IMR-90 (cell line): ENCODE measurements at regions not wholly inside any gene's neighbourhood (a gene's known extent, or its start where the extent isn't known, plus 50 kb on each side); places are given as distances from the start of the nearest gene placed in this dataset.

Experiments
- ATAC-seq: fragments of 200-7000 bp; cut with Tn5 transposase; 2 replicates; pipeline ENCODE4 v1.9.1; 2020; ENCODE audit warnings: low read depth, mild to moderate bottlenecking, moderate library complexity
- BruUV-seq: library from RNA; stranded (reverse); fragments of 400-500 nt; replicated peaks from 2 replicates; lab custom pipeline; 2021; lab: Mats Ljungman, UMichigan
- CTCF ChIA-PET: fragments of 300-600 bp; formaldehyde crosslinking; extraction: SDS; loops from one replicate; lab custom pipeline; 2021; ENCODE audit warnings: antibody characterized with exemption; lab: Yijun Ruan, JAX
- POLR2A ChIA-PET: fragments of 300-600 bp; sonication (Branson Sonifier 250); formaldehyde crosslinking; loops from one replicate; lab custom pipeline; 2022; ENCODE audit warnings: antibody characterized with exemption; ENCODE audit not compliant: unreplicated experiment; lab: Charles Lee
- DNase-seq: peaks from one replicate; pipeline ENCODE4 v3.0.0; 2013
- H2AFZ ChIP-seq: replicated peaks from 2 replicates; pipeline ENCODE3; 2013; ENCODE audit warnings: low read length, mild to moderate bottlenecking; ENCODE audit not compliant: poor library complexity
- H2AK5ac ChIP-seq: 2 replicates; pipeline ENCODE4 v1.6.1; 2013; ENCODE audit warnings: low read depth, low read length, inconsistent platforms
- H2AK9ac ChIP-seq: replicated peaks from 2 replicates; pipeline ENCODE3; 2013; ENCODE audit warnings: mild to moderate bottlenecking, low read depth, low read length, moderate library complexity; ENCODE audit not compliant: poor library complexity
- H2BK120ac ChIP-seq: 2 replicates; pipeline ENCODE4 v1.6.1; 2013; ENCODE audit warnings: low read depth, low read length, inconsistent platforms
- H2BK15ac ChIP-seq: 3 replicates; pipeline ENCODE4 v1.6.1; 2013; ENCODE audit warnings: low read depth, low read length, inconsistent platforms
- H2BK20ac ChIP-seq: 2 replicates; pipeline ENCODE4 v1.6.1; 2013; ENCODE audit warnings: low read depth, mild to moderate bottlenecking, inconsistent platforms, low read length, moderate library complexity
- H2BK5ac ChIP-seq: 2 replicates; pipeline ENCODE4 v1.6.1; 2013; ENCODE audit warnings: mild to moderate bottlenecking, low read depth, low read length, inconsistent platforms; ENCODE audit not compliant: poor library complexity, severe bottlenecking
- H3K14ac ChIP-seq: replicated peaks from 2 replicates; pipeline ENCODE4 v1.6.1; 2013; ENCODE audit warnings: low read depth, low read length, inconsistent platforms
- H3K18ac ChIP-seq: 2 replicates; pipeline ENCODE4 v1.6.1; 2013; ENCODE audit warnings: low read depth, low read length, control low read depth
- H3K23ac ChIP-seq: 2 replicates; pipeline ENCODE4 v1.6.1; 2013; ENCODE audit warnings: low read depth, low read length, inconsistent platforms
- H3K27ac ChIP-seq: 2 replicates; pipeline ENCODE4 v1.5.1; 2013; ENCODE audit warnings: mild to moderate bottlenecking, control low read depth, low read length; ENCODE audit not compliant: insufficient read depth
- H3K27me3 ChIP-seq: 2 replicates; pipeline ENCODE4 v1.6.1; 2013; ENCODE audit warnings: low read length; ENCODE audit not compliant: control insufficient read depth, insufficient read depth
- H3K36me3 ChIP-seq: 2 replicates; pipeline ENCODE4 v1.6.1; 2013; ENCODE audit warnings: low read length, mixed read lengths; ENCODE audit not compliant: control insufficient read depth, insufficient read depth
- H3K4ac ChIP-seq: 2 replicates; pipeline ENCODE4 v1.6.1; 2013; ENCODE audit warnings: low read depth, low read length, inconsistent platforms
- H3K4me1 ChIP-seq: 2 replicates; pipeline ENCODE4 v1.6.1; 2013; ENCODE audit warnings: low read length, mixed read lengths; ENCODE audit not compliant: control insufficient read depth, insufficient read depth
- H3K4me2 ChIP-seq: 2 replicates; pipeline ENCODE4 v1.6.1; 2013; ENCODE audit warnings: low read depth, mild to moderate bottlenecking, control low read depth, low read length, moderate library complexity
- H3K4me3 ChIP-seq: 2 replicates; pipeline ENCODE4 v1.5.1; 2013; ENCODE audit warnings: low read depth, mild to moderate bottlenecking, control low read depth, low read length, moderate library complexity; ENCODE audit not compliant: insufficient read depth
- H3K56ac ChIP-seq: 2 replicates; pipeline ENCODE4 v1.6.1; 2013; ENCODE audit warnings: low read length, inconsistent platforms; ENCODE audit not compliant: insufficient read depth; ENCODE audit errors: extremely low read depth
- H3K79me1 ChIP-seq, 2 experiments: 2 replicates each; pipeline ENCODE4 v1.6.1; 2013; ENCODE audit warnings: low read length in 2 of 2, inconsistent platforms in 1 of 2, low read depth in 1 of 2
- H3K9ac ChIP-seq: 2 replicates; pipeline ENCODE4 v1.6.1; 2013; ENCODE audit warnings: low read depth, low read length, control low read depth
- H3K9me1 ChIP-seq: 2 replicates; pipeline ENCODE4 v1.6.1; 2013; ENCODE audit warnings: low read length, inconsistent platforms; ENCODE audit not compliant: insufficient read depth
- H3K9me3 ChIP-seq: 2 replicates; pipeline ENCODE4 v1.6.1; 2013; ENCODE audit warnings: low read length; ENCODE audit not compliant: control insufficient read depth, insufficient read depth
- H4K20me1 ChIP-seq: 2 replicates; pipeline ENCODE4 v1.6.1; 2013; ENCODE audit warnings: low read length, inconsistent platforms; ENCODE audit not compliant: insufficient read depth
- H4K5ac ChIP-seq: 2 replicates; pipeline ENCODE4 v1.6.1; 2013; ENCODE audit warnings: mild to moderate bottlenecking, low read depth, low read length, control low read depth
- H4K8ac ChIP-seq, 2 experiments: 2 replicates each; pipeline ENCODE4 v1.6.1; 2013; ENCODE audit warnings: low read depth in 2 of 2, low read length in 2 of 2, control low read depth in 1 of 2, inconsistent platforms in 1 of 2
- H4K91ac ChIP-seq: 2 replicates; pipeline ENCODE4 v1.6.1; 2013; ENCODE audit warnings: low read depth, low read length, inconsistent platforms; ENCODE audit not compliant: insufficient read depth
- BHLHE40 ChIP-seq: fragments of 150-350 bp; IDR thresholded peaks from 2 replicates; pipeline ENCODE4 v1.6.1; 2016; ENCODE audit warnings: mild to moderate bottlenecking, low read depth, low read length
- CEBPB ChIP-seq: IDR thresholded peaks from 2 replicates; pipeline ENCODE4 v1.6.1; 2012; ENCODE audit warnings: low read depth, low read length, improper control_type of control experiment
- CHD1 ChIP-seq: IDR thresholded peaks from 2 replicates; pipeline ENCODE4 v1.6.1; 2012; ENCODE audit warnings: low read depth, low read length, improper control_type of control experiment
- CTCF ChIP-seq: conservative IDR thresholded peaks from 2 replicates; pipeline ENCODE4 v1.5.1; 2012; ENCODE audit warnings: mild to moderate bottlenecking, low read depth, low read length, improper control_type of control experiment
- ELK1 ChIP-seq: fragments of 150-350 bp; IDR thresholded peaks from 2 replicates; pipeline ENCODE4 v1.6.1; 2016; ENCODE audit warnings: low read depth, mild to moderate bottlenecking, low read length, moderate library complexity, borderline replicate concordance
- FOS ChIP-seq: fragments of 150-350 bp; IDR thresholded peaks from 2 replicates; pipeline ENCODE4 v1.6.1; 2016; ENCODE audit warnings: low read depth, low read length
- MAFK ChIP-seq: IDR thresholded peaks from 2 replicates; pipeline ENCODE4 v1.6.1; 2012; ENCODE audit warnings: low read depth, low read length, improper control_type of control experiment
- MAZ ChIP-seq: IDR thresholded peaks from 2 replicates; pipeline ENCODE4 v1.6.1; 2012; ENCODE audit warnings: low read depth, mild to moderate bottlenecking, low read length, improper control_type of control experiment, moderate library complexity, borderline replicate concordance
- MXI1 ChIP-seq: IDR thresholded peaks from 2 replicates; pipeline ENCODE4 v1.6.1; 2012; ENCODE audit warnings: low read depth, mild to moderate bottlenecking, low read length, moderate library complexity, borderline replicate concordance
- NFE2L2 ChIP-seq: fragments of 150-350 bp; IDR thresholded peaks from 2 replicates; pipeline ENCODE4 v1.6.1; 2016; ENCODE audit warnings: low read depth, mild to moderate bottlenecking, low read length
- POLR2A ChIP-seq: IDR thresholded peaks from 2 replicates; pipeline ENCODE4 v1.6.1; 2012; ENCODE audit warnings: mild to moderate bottlenecking, low read depth, low read length
- RAD21 ChIP-seq: IDR thresholded peaks from 2 replicates; pipeline ENCODE4 v1.6.1; 2012; ENCODE audit warnings: low read length, improper control_type of control experiment
- RCOR1 ChIP-seq: IDR thresholded peaks from 2 replicates; pipeline ENCODE4 v1.6.1; 2012; ENCODE audit warnings: mild to moderate bottlenecking, low read length, improper control_type of control experiment; ENCODE audit not compliant: insufficient replicate concordance
- RFX5 ChIP-seq: IDR thresholded peaks from 2 replicates; pipeline ENCODE4 v1.8.0; 2012; ENCODE audit warnings: low read depth, mild to moderate bottlenecking, low read length, moderate library complexity
- SMC3 ChIP-seq: fragments of 150-350 bp; IDR thresholded peaks from 2 replicates; pipeline ENCODE4 v1.6.1; 2016; ENCODE audit warnings: low read depth, mild to moderate bottlenecking, antibody characterized with exemption, low read length, moderate library complexity
- WGBS, 2 experiments: methylation state at CpG; one replicate each; pipeline versions ENCODE4 v1.1.5 to v1.1.7; 2013; ENCODE audit warnings: missing lambda C conversion rate in 2 of 2; ENCODE audit not compliant: insufficient read length in 1 of 2; ENCODE audit errors: extremely low coverage in 2 of 2; 5-methylcytosine and 5-hydroxymethylcytosine counted together
- dilution Hi-C: fragments of 300-500 bp; cut with HindIII; formaldehyde crosslinking; loops from one replicate; pipeline ENCODE4 v1.14.3; 2018; ENCODE audit warnings: low sequenced_read_pairs; ENCODE audit not compliant: unreplicated experiment
- in situ Hi-C: fragments of 300-500 bp; cut with MboI; formaldehyde crosslinking; loops from 3 replicates; pipeline ENCODE4 v1.14.3; 2019; ENCODE audit warnings: low sequenced_read_pairs, inconsistent platforms, mixed read lengths
- intact Hi-C: fragments of 100-400 bp; cut with micrococcal nuclease; formaldehyde crosslinking; loops from 2 replicates; pipeline ENCODE4 v1.10.0; 2022
- TF ChIP-seq, protein P1 (sequence below): fragments of 150-350 bp; IDR thresholded peaks from 2 replicates; pipeline ENCODE4 v1.6.1; 2017; ENCODE audit warnings: mild to moderate bottlenecking, antibody characterized with exemption, low read length, low read depth

DNA sequence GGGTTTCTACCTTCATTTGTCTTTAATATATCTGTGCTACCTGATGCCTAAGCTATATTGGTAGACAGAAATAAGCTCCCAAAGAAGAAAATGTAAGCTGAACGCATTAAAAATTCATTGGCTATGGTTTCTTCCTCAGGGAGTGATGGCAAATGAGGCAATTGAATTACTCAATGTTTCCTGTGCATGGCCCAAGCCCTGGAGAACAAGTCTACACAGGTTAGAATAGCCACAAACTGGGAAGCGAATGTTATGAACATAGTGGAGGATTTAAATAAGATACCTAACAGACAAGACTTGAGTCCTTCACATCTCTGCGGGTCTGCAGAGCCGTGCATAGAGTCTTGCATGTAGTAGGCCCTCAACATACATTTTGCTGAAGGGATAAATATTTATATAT, 350.3 kb downstream of the RWDD3 start:
- Histone ChIP-seq H2AK5ac (no peak overlapping the region), H3K4me3 (no peak overlapping the region), H2BK5ac (no peak overlapping the region), H2BK120ac (no peak overlapping the region), H4K8ac (no peak overlapping the region), H3K4ac (no peak overlapping the region), H3K56ac (no peak overlapping the region), H2BK15ac (no peak overlapping the region), H3K18ac (no peak overlapping the region), H3K79me1 (no peaks in the 10 kb centered on the region), H4K91ac (no peak overlapping the region), H3K27me3 (no peaks in the 10 kb centered on the region), H2BK20ac (no peak overlapping the region), H3K14ac (no peak overlapping the region), H3K9me3 (no peaks in the 10 kb centered on the region), H2AFZ (no peak overlapping the region), H3K4me2 (no peak overlapping the region), H3K9me1 (no peaks in the 10 kb centered on the region), H3K23ac (no peak overlapping the region), H3K36me3 (no peaks in the 10 kb centered on the region), H3K9ac (no peak overlapping the region), H4K20me1 (no peaks in the 10 kb centered on the region), H3K4me1 (no peaks in the 10 kb centered on the region), H3K27ac (no peak overlapping the region), H4K5ac (no peak overlapping the region), H2AK9ac (no peak overlapping the region)
- CTCF ChIA-PET, result no interaction called here
- no peak for ATAC-seq
- intact Hi-C loops (no loop called here), in situ Hi-C loops (no loop called here), dilution Hi-C loops (no loop called here)
- POLR2A ChIA-PET, result no interaction called here
- no CpG with 5 or more reads among the region's 4 CpGs for WGBS, 2 experiments
- no peak for DNase-seq
- BruUV-seq, result no TSS peak
- no peak for TF ChIP-seq NFE2L2
- no peak for TF ChIP-seq BHLHE40
- TF ChIP-seq POLR2A, result no peak
- no peak for TF ChIP-seq CTCF
- TF ChIP-seq CEBPB, result no peak
- no peak for TF ChIP-seq SMC3
- no peak for TF ChIP-seq RFX5
- TF ChIP-seq ELK1, result no peak
- TF ChIP-seq CHD1, result no peak
- TF ChIP-seq RAD21, result no peak
- TF ChIP-seq RCOR1, result no peak
- TF ChIP-seq MXI1, result no peak
- no peak for TF ChIP-seq MAFK
- TF ChIP-seq, protein P1, sequence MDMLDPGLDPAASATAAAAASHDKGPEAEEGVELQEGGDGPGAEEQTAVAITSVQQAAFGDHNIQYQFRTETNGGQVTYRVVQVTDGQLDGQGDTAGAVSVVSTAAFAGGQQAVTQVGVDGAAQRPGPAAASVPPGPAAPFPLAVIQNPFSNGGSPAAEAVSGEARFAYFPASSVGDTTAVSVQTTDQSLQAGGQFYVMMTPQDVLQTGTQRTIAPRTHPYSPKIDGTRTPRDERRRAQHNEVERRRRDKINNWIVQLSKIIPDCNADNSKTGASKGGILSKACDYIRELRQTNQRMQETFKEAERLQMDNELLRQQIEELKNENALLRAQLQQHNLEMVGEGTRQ, result no peak
- TF ChIP-seq FOS, result no peak
- no peak for TF ChIP-seq MAZ
